ENCODE measurements at regions not wholly inside any gene's neighbourhood (a gene's known extent, or its start where the extent isn't known, plus 50 kb on each side); places are given as distances from the start of the nearest gene placed in this dataset.
A peak's percentile ranks its signal among the peaks of the same experiment; 100 is the strongest.

DNA sequence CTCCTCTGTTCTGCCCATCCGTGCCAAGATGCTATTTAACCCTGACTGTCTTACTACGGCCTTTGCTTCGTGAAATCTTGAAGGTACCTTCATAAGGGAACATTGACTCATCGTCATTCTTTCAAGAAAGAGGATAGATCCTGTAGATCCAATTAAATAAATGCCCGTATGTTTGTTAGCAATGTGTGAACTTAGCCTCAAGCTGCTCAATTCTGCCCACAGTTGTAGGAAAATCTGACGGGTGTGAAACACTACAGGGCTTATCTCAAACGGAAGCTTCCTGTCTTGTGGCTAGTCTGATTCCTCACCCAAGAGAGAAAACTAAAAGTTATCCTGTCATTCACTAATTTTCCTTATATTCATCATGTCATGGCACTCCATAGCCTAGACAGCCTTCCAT, 168.0 kb upstream of the TBX3 start:
- TF ChIP-seq, protein P1, sequence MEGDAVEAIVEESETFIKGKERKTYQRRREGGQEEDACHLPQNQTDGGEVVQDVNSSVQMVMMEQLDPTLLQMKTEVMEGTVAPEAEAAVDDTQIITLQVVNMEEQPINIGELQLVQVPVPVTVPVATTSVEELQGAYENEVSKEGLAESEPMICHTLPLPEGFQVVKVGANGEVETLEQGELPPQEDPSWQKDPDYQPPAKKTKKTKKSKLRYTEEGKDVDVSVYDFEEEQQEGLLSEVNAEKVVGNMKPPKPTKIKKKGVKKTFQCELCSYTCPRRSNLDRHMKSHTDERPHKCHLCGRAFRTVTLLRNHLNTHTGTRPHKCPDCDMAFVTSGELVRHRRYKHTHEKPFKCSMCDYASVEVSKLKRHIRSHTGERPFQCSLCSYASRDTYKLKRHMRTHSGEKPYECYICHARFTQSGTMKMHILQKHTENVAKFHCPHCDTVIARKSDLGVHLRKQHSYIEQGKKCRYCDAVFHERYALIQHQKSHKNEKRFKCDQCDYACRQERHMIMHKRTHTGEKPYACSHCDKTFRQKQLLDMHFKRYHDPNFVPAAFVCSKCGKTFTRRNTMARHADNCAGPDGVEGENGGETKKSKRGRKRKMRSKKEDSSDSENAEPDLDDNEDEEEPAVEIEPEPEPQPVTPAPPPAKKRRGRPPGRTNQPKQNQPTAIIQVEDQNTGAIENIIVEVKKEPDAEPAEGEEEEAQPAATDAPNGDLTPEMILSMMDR (IDR thresholded peaks at IDR 0.05; ENCODE audit: low read depth, low read length): no peak
- DNase-seq (ENCODE audit: low read depth, low spot score): no peak
- H3K4me3 ChIP-seq (ENCODE audit: low read depth, low read length): no peak overlapping the region
- in situ Hi-C loops (cut with HindIII; ENCODE audit: low sequenced_read_pairs): no loop called here

DNA sequence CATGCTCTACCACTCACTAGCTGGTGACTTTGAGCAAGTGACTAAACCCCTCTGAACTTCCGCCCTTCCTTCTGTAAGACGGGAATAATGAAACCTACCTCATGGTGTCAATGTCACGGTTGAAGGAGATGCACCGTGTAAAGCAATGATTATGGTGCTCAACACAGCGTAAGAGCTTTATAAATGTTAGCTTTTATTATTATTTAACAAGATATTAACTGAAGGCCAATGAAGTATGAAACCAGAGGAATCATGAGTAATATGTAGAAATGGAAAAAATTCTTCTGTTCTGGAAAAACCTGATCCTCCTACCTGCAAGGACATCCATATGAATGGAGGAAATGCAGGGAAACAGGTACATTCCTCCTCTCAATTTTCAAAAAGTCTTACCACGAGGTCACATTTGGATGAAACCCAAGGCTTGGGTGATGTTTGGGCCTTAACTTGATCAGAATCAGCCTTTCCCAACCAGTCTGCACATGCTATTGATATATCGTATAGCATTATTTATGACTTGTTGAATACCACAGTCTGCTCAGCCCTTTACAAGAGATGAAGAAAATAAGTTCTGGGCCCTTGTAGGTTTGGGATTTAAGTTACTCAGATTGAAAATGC, 166.8 kb upstream of the TBX3 start:
- in situ Hi-C loops (cut with HindIII; ENCODE audit: low sequenced_read_pairs): no loop called here
- TF ChIP-seq, protein P1 (IDR thresholded peaks at IDR 0.05; ENCODE audit: low read depth, low read length): no peak
- H3K4me3 ChIP-seq (ENCODE audit: low read depth, low read length): no peak overlapping the region
- no peak for DNase-seq (ENCODE audit: low read depth, low spot score)

DNA sequence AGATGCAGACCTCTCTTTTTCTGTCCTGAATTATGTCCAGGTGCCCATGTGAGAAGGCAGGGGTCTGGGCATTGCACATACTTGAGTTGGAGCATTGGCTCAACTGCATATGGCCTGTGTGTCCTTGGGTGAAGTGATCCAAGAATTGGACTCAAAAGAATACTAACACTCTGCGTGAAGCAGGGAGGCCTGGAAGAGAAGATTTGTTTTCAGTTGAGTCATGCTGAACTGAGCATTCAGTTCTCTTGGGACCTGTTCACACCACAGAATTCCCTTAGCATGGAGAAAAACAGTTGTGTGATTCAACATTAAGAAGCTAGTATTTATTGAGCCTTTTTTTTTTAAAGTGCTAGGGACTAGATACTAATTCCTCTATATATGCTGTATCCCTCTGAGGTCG, 164.7 kb upstream of the TBX3 start:
- in situ Hi-C loops (cut with HindIII; ENCODE audit: low sequenced_read_pairs): no loop called here
- TF ChIP-seq, protein P1 (IDR thresholded peaks at IDR 0.05; ENCODE audit: low read depth, low read length): no peak
- DNase-seq (ENCODE audit: low read depth, low spot score): peak; percentile 88
- H3K4me3 ChIP-seq (ENCODE audit: low read depth, low read length): no peak overlapping the region

DNA sequence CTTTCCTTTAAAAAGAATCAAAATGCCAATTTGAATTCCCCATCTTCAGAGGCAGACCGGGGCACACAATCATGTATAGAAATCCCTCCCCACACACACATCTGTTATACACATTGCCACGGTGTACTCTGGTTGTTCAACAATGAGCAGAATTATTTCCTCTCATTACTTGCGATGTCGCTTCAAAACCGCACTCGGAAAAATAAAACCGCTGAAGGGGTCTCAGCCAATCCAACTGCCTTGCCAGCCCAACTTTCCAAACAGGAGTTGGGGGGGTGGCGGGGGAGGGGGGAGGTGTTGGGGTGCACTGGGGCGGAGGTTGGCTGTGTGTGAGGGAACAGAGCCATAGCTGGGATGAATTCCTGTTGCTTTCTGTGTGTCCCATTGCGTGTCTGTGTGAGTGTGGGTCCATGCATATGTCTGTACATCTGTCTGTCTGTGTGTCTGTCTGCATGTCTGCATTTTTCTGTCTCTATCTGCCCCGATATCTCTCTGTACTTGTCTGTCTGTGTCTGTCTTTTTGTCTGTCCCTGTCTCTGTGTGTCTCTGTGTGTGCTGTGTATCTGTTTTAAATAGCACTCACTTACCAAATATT, 163.6 kb upstream of the TBX3 start:
- TF ChIP-seq, protein P1 (IDR thresholded peaks at IDR 0.05; ENCODE audit: low read depth, low read length): no peak
- DNase-seq (ENCODE audit: low read depth, low spot score): no peak
- in situ Hi-C loops (cut with HindIII; ENCODE audit: low sequenced_read_pairs): no loop called here
- H3K4me3 ChIP-seq (ENCODE audit: low read depth, low read length): no peak overlapping the region

DNA sequence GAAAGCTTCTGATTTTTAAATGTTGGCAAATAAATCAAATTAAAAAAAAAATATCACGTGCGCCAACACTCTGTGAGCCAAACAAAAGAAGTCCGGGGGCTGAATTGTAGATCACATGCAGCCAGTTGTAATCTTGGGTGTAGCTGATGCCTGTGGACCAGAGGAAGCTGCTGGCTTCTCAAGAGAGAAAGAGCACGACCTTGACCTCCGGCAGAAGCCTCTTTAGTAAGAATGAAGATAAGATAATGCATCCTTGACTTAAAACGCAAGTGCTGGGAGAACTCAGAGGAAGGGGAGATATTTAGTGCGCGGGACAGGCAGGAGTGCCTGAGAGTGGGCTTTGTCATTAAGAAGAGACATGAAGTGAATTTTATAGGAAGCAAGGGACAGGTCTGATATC, 162.8 kb upstream of the TBX3 start:
- in situ Hi-C loops (cut with HindIII; ENCODE audit: low sequenced_read_pairs): no loop called here
- no peak overlapping the region for H3K4me3 ChIP-seq (ENCODE audit: low read depth, low read length)

DNA sequence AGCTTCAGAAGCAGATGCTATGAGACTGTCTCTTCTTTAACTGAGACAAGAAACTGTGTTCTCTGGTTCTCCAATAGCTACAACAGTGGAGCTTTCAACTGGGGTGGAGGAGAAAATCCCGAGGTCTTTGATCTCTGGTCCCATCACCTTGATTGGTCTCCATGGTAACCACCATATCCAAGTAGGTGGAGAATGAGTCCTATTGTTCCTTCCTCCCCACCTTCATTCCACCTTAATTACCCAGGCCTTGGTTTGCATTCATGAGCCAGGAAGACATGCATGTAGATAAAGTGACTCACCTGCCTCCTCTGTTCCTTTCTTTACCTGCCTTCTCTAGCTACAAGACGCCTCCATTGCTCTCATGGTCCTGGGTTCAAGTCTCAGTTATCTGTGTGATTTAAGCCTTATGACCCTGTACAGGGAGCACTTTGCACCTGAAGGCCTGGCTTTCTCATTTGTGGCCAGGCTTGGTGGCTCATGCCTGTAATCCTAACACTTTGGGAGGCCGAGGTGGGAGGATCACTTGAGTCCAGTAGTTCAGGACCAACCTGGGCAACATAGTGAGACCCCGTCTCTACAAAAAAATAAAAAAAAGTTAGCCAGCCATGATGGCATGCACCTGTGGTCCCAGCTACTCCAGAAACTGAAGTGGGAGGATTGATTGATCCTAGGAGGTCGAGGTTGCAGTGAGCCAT, 157.7 kb upstream of the TBX3 start:
- TF ChIP-seq, protein P1 (IDR thresholded peaks at IDR 0.05; ENCODE audit: low read depth, low read length): no peak
- in situ Hi-C loops (cut with HindIII; ENCODE audit: low sequenced_read_pairs): no loop called here
- H3K4me3 ChIP-seq (ENCODE audit: low read depth, low read length): no peak overlapping the region

More for the DNA sequence above, 162.8 kb upstream of the TBX3 start:
- TF ChIP-seq, protein P1 (IDR thresholded peaks at IDR 0.05; ENCODE audit: low read depth, low read length): no peak
- DNase-seq (ENCODE audit: low read depth, low spot score): no peak

More for the DNA sequence above, 157.7 kb upstream of the TBX3 start:
- no peak for DNase-seq (ENCODE audit: low read depth, low spot score)

All from astrocyte of the spinal cord (primary cell).